B cell (primary cell): ENCODE measurements at regions not wholly inside any gene's neighbourhood (a gene's known extent, or its start where the extent isn't known, plus 50 kb on each side); places are given as distances from the start of the nearest gene placed in this dataset.

ENCODE experiments used
- CTCF ChIP-seq: fragments of 200-600 bp; IDR thresholded peaks from one replicate; pipeline ENCODE4 v1.8.0; 2022; ENCODE audit warnings: antibody characterized with exemption, mild to moderate bottlenecking
- EZH2 ChIP-seq: IDR thresholded peaks from 2 replicates; pipeline ENCODE4 v1.6.1; 2012; ENCODE audit warnings: borderline replicate concordance, low read depth, mild to moderate bottlenecking, moderate library complexity, low read length; ENCODE audit not compliant: insufficient read depth, poor library complexity, severe bottlenecking

- no peak for TF ChIP-seq CTCF
- TF ChIP-seq EZH2, result no peak
Observed at GRCh38 chr4:14620567-14621141, 381.6 kb upstream of the CPEB2 start.
